GM06990 (cell line): ENCODE measurements at regions not wholly inside any gene's neighbourhood (a gene's known extent, or its start where the extent isn't known, plus 50 kb on each side); places are given as distances from the start of the nearest gene placed in this dataset.

ENCODE experiments used
- DNase-seq: peaks from one replicate; pipeline ENCODE4 v3.0.0-alpha.2; 2011; ENCODE audit not compliant: insufficient read length; ENCODE audit errors: extremely low read depth
- H3K27me3 ChIP-seq: replicated peaks from 2 replicates; pipeline ENCODE4 v1.6.0; 2011; ENCODE audit warnings: low read length; ENCODE audit not compliant: control insufficient read depth, insufficient read depth
- H3K36me3 ChIP-seq: 2 replicates; pipeline ENCODE4 v1.5.1; 2011; ENCODE audit warnings: low read length; ENCODE audit not compliant: control insufficient read depth, insufficient read depth
- H3K4me3 ChIP-seq: replicated peaks from 2 replicates; pipeline ENCODE4 v1.5.1; 2011; ENCODE audit warnings: low read depth, mild to moderate bottlenecking, control low read depth, low read length
- CTCF ChIP-seq: IDR thresholded peaks from 2 replicates; pipeline ENCODE4 v1.5.1; 2011; ENCODE audit warnings: low read length, control low read depth, mild to moderate bottlenecking, inconsistent platforms; ENCODE audit not compliant: insufficient read depth, poor library complexity, severe bottlenecking

- no peak for DNase-seq
- H3K4me3 ChIP-seq: no peak overlapping the region
- no peaks in the 10 kb centered on the region for H3K36me3 ChIP-seq
- H3K27me3 ChIP-seq: no peaks in the 10 kb centered on the region
- no peak for TF ChIP-seq CTCF
Observed at GRCh38 chr2:225293638-225294037, 105.9 kb upstream of the NYAP2 start.

GRCh38 chr2:225290757-225291400 is 108.6 kb upstream of the NYAP2 start:
- no peaks in the 10 kb centered on the region for H3K27me3 ChIP-seq
- no peak for DNase-seq
- TF ChIP-seq CTCF: no peak
- H3K4me3 ChIP-seq: no peak overlapping the region
- H3K36me3 ChIP-seq: no peaks in the 10 kb centered on the region

GRCh38 chr2:225289659-225290058 is 109.9 kb upstream of the NYAP2 start:
- H3K4me3 ChIP-seq: no peak overlapping the region
- H3K27me3 ChIP-seq: no peaks in the 10 kb centered on the region
- DNase-seq: no peak
- H3K36me3 ChIP-seq: no peaks in the 10 kb centered on the region
- TF ChIP-seq CTCF: no peak

GRCh38 chr2:225288986-225289385 is 110.5 kb upstream of the NYAP2 start:
- DNase-seq: no peak
- H3K36me3 ChIP-seq: no peaks in the 10 kb centered on the region
- H3K4me3 ChIP-seq: no peak overlapping the region
- H3K27me3 ChIP-seq: no peaks in the 10 kb centered on the region
- no peak for TF ChIP-seq CTCF

GRCh38 chr2:225282858-225283710 is 116.4 kb upstream of the NYAP2 start:
- no peak for DNase-seq
- TF ChIP-seq CTCF: peak; percentile 89
- H3K4me3 ChIP-seq: no peak overlapping the region
- no peaks in the 10 kb centered on the region for H3K36me3 ChIP-seq
- H3K27me3 ChIP-seq: no peaks in the 10 kb centered on the region

GRCh38 chr2:225276207-225276606 is 123.3 kb upstream of the NYAP2 start:
- peak; percentile 37 for DNase-seq
- no peak for TF ChIP-seq CTCF
- Histone ChIP-seq H3K27me3 (no peaks in the 10 kb centered on the region), H3K4me3 (no peak overlapping the region), H3K36me3 (no peaks in the 10 kb centered on the region)
